ENCODE measurements at regions not wholly inside any gene's neighbourhood (a gene's known extent, or its start where the extent isn't known, plus 50 kb on each side); places are given as distances from the start of the nearest gene placed in this dataset.

DNA sequence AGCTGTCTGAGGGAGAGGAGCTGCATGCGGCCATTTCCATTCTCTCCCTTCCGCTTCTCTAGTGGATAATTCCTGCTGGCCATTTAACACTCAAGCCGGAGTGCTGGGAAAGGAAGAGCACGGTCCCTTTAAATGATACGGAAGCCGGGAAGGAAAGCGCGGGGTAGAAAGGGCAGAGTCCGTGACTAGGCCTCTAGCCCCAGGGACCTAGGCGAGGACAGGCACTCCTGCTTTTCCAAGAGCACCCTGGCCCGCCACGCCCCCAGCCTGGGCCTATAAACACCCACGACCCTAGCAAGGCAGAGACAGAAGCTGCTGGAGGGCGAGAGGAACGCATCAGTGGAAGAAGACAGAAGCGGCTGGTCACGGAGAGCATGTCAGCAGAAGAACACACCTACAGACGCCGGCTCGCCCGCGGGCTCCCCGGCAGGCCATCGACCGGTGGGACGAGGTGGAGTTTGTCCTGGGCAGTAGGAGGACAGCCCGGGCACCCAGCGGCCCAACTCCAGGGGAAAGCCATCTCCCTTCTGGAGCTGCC is 1206.6 kb upstream of the TMEM132C start:
- DNase-seq: peak in 2 of 3 donors; percentile 53 to 78
- Histone ChIP-seq H3K27me3 (no peaks in the 10 kb centered on the region), H3K4me3 (peak overlapping the region in 3 of 4 donors; percentile 14 to 45 (median 38)), H3K9me3 (no peaks in the 10 kb centered on the region), H3K4me1 (no peaks in the 10 kb centered on the region), H3K36me3 (no peaks in the 10 kb centered on the region), H3K27ac (peak overlapping the region in 3 of 4 donors; percentile 31 to 44 (median 39))
- TF ChIP-seq, protein P1, sequence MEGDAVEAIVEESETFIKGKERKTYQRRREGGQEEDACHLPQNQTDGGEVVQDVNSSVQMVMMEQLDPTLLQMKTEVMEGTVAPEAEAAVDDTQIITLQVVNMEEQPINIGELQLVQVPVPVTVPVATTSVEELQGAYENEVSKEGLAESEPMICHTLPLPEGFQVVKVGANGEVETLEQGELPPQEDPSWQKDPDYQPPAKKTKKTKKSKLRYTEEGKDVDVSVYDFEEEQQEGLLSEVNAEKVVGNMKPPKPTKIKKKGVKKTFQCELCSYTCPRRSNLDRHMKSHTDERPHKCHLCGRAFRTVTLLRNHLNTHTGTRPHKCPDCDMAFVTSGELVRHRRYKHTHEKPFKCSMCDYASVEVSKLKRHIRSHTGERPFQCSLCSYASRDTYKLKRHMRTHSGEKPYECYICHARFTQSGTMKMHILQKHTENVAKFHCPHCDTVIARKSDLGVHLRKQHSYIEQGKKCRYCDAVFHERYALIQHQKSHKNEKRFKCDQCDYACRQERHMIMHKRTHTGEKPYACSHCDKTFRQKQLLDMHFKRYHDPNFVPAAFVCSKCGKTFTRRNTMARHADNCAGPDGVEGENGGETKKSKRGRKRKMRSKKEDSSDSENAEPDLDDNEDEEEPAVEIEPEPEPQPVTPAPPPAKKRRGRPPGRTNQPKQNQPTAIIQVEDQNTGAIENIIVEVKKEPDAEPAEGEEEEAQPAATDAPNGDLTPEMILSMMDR (IDR thresholded peaks at IDR 0.05): no peak
- peak; percentile 48 to 77 for TF ChIP-seq POLR2A (IDR thresholded peaks at IDR 0.05)

DNA sequence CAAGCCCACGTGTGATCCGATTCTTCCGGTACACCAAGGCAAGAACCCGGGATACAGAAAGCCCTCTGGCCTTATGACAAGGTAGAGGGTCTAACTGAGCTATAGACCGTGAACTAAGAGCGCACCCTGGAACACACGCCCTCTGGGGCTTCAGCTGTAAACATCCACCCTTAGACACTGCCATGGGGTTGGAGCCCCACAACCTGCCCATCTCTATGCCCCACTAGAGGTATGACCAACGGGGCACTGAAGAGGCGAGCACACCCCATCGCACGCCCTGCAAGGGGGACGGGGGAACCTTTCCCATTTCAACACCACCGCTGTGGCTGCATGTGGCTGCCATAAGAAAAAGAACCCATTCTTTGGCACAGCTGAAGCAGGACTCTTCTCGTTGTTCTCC is 1206.0 kb upstream of the TMEM132C start:
- H3K27ac ChIP-seq: peak overlapping the region in 3 of 4 donors; percentile 31 to 44 (median 39)
- peak overlapping the region in 3 of 4 donors; percentile 14 to 45 (median 37) for H3K4me3 ChIP-seq
- no peak for TF ChIP-seq POLR2A (IDR thresholded peaks at IDR 0.05)
- TF ChIP-seq, protein P1 (IDR thresholded peaks at IDR 0.05): no peak
- H3K36me3 ChIP-seq: no peaks in the 10 kb centered on the region
- DNase-seq: no peak
- no peaks in the 10 kb centered on the region for H3K9me3 ChIP-seq
- no peaks in the 10 kb centered on the region for H3K27me3 ChIP-seq
- H3K4me1 ChIP-seq: no peaks in the 10 kb centered on the region

DNA sequence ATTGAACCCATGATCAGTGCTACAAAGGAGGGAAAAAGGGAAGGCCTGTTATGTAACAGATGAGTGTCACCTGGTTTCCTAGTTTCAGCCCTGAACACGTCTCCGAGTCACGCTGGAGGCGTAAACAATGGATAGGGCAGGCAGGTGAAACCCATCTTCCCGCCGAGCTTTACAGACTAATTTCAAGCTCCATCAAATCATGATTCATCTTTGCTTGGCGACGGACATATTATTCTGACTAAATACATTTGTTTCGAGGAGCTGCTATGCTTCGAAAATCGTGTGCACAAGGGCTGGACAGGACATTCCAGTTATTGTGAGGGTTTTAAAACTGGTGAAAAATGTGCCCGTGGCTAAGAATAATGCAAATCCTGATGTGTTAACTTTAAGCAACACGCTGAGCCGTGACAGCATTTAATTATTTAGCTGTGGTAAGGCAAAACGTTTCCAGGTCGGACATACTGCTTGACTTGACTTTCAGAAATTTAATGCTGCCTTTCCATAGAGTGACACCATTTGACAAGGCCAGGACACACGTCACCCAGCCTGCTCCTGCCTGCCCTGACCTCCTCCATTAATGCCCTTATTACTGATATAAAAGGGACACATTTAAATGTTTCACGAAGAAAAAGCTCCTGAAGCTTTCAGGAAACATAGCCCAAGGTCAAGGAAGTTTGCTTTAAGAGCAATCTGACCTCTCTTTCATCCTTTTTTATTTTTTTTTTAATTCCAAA is 1203.5 kb upstream of the TMEM132C start:
- no peaks in the 10 kb centered on the region for H3K27me3 ChIP-seq
- no peaks in the 10 kb centered on the region for H3K9me3 ChIP-seq
- H3K4me3 ChIP-seq: no peak overlapping the region
- H3K27ac ChIP-seq: no peak overlapping the region
- no peaks in the 10 kb centered on the region for H3K4me1 ChIP-seq
- TF ChIP-seq, protein P1 (IDR thresholded peaks at IDR 0.05): no peak
- TF ChIP-seq POLR2A (IDR thresholded peaks at IDR 0.05): no peak
- no peaks in the 10 kb centered on the region for H3K36me3 ChIP-seq
- no peak for DNase-seq

DNA sequence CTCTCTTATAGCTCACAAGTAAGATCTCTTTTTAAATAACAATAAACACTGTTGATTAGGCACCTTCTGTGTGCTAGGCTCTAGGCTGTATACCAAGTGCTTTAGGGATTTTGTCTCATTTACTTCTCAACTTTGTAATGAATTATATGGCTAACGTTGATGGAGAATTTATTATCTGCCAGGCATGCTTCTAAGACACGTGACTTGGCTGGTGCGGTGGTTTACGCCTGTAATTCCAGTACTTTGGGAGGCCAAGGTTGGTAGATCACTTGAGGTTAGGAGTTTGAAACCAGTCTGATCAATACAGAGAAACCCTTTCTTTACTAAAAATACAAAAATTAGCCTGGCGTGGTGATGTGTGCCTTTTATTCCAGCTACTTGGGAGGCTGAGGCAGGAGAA is 1202.8 kb upstream of the TMEM132C start:
- no peak for TF ChIP-seq POLR2A (IDR thresholded peaks at IDR 0.05)
- TF ChIP-seq, protein P1 (IDR thresholded peaks at IDR 0.05): no peak
- Histone ChIP-seq H3K27me3 (no peaks in the 10 kb centered on the region), H3K4me1 (no peaks in the 10 kb centered on the region), H3K9me3 (no peaks in the 10 kb centered on the region), H3K36me3 (no peaks in the 10 kb centered on the region), H3K27ac (no peak overlapping the region), H3K4me3 (no peak overlapping the region)
- DNase-seq: no peak

DNA sequence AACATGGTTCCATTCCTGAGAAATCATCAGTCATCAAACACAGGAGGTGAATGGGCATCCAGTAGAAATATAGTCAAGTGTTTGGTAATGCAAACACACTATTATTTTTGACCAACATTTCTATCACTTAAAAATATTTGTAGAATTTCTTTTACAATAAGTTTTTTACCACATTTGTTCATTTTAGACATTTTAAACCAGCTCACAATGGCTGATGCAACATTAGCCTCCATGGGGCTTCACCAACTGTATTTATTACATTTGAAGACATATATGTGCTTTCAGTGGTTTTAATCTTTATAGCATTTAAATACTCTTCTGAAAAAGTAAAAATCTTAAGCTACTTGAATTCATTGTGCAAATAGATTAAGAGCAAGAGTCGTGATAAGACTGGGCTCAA is 1201.4 kb upstream of the TMEM132C start:
- no peak overlapping the region for H3K27ac ChIP-seq
- no peak for DNase-seq
- H3K4me3 ChIP-seq: no peak overlapping the region
- H3K4me1 ChIP-seq: no peaks in the 10 kb centered on the region
- H3K9me3 ChIP-seq: no peaks in the 10 kb centered on the region
- no peaks in the 10 kb centered on the region for H3K36me3 ChIP-seq
- H3K27me3 ChIP-seq: no peaks in the 10 kb centered on the region
- no peak for TF ChIP-seq POLR2A (IDR thresholded peaks at IDR 0.05)
- TF ChIP-seq, protein P1 (IDR thresholded peaks at IDR 0.05): no peak
